Astrocyte (in vitro differentiated cells and primary cell): ENCODE measurements at regions not wholly inside any gene's neighbourhood (a gene's known extent, or its start where the extent isn't known, plus 50 kb on each side); places are given as distances from the start of the nearest gene placed in this dataset.

Experiments
- DNase-seq: peaks from one replicate; pipeline ENCODE4 v3.0.0-alpha.2; 2010; ENCODE audit warnings: low read depth
- FAIRE-seq: peaks from 2 replicates; lab custom pipeline; 2011; peaks lifted over from hg19 to GRCh38; lab: Jason Lieb, UNC
- H2AFZ ChIP-seq: 2 replicates; pipeline ENCODE4 v1.6.0; 2012; ENCODE audit warnings: low read depth, low read length, inconsistent platforms
- H3K27ac ChIP-seq: 2 replicates; pipeline ENCODE4 v1.5.1; 2011; ENCODE audit warnings: low read depth, low read length, inconsistent platforms
- H3K27me3 ChIP-seq: 2 replicates; pipeline ENCODE4 v1.6.0; 2011; ENCODE audit warnings: low read length, inconsistent platforms; ENCODE audit not compliant: insufficient read depth
- H3K36me3 ChIP-seq: 2 replicates; pipeline ENCODE4 v1.5.1; 2011; ENCODE audit warnings: low read length, inconsistent platforms; ENCODE audit not compliant: insufficient read depth
- H3K4me1 ChIP-seq: 2 replicates; pipeline ENCODE4 v1.5.1; 2011; ENCODE audit warnings: low read length, inconsistent platforms; ENCODE audit not compliant: insufficient read depth
- H3K4me2 ChIP-seq: 2 replicates; pipeline ENCODE4 v1.6.0; 2012; ENCODE audit warnings: low read length, inconsistent platforms
- H3K4me3 ChIP-seq: 2 replicates; pipeline ENCODE4 v1.5.1; 2011; ENCODE audit warnings: low read depth, mild to moderate bottlenecking, low read length, inconsistent platforms; ENCODE audit not compliant: insufficient read depth
- H3K79me2 ChIP-seq: 2 replicates; pipeline ENCODE4 v1.6.0; 2012; ENCODE audit warnings: mild to moderate bottlenecking, low read length, inconsistent platforms; ENCODE audit not compliant: insufficient read depth
- H3K9ac ChIP-seq: 2 replicates; pipeline ENCODE4 v1.6.0; 2012; ENCODE audit warnings: mild to moderate bottlenecking, low read length, inconsistent platforms
- H3K9me3 ChIP-seq: 2 replicates; pipeline ENCODE4 v1.5.1; 2012; ENCODE audit warnings: low read depth, mild to moderate bottlenecking, low read length, inconsistent platforms; ENCODE audit not compliant: insufficient read depth
- H4K20me1 ChIP-seq: 2 replicates; pipeline ENCODE4 v1.6.0; 2012; ENCODE audit warnings: low read length, inconsistent platforms; ENCODE audit not compliant: insufficient read depth
- H3K27ac Mint-ChIP-seq: one replicate; pipeline ENCODE4 v1.8.0; 2021; ENCODE audit warnings: mild to moderate bottlenecking, mixed read lengths; ENCODE audit not compliant: unreplicated experiment
- H3K27me3 Mint-ChIP-seq: one replicate; pipeline ENCODE4 v1.8.0; 2021; ENCODE audit warnings: low read depth, mixed read lengths; ENCODE audit not compliant: unreplicated experiment
- H3K36me3 Mint-ChIP-seq: one replicate; pipeline ENCODE4 v1.8.0; 2021; ENCODE audit warnings: low read depth, mixed read lengths; ENCODE audit not compliant: unreplicated experiment
- H3K4me1 Mint-ChIP-seq: one replicate; pipeline ENCODE4 v1.8.0; 2021; ENCODE audit warnings: low read depth, mixed read lengths; ENCODE audit not compliant: unreplicated experiment
- H3K4me3 Mint-ChIP-seq: one replicate; pipeline ENCODE4 v1.8.0; 2021; ENCODE audit warnings: mild to moderate bottlenecking, moderate library complexity, mixed read lengths; ENCODE audit not compliant: unreplicated experiment
- H3K9me3 Mint-ChIP-seq: one replicate; pipeline ENCODE4 v1.8.0; 2021; ENCODE audit warnings: mild to moderate bottlenecking, mixed read lengths; ENCODE audit not compliant: unreplicated experiment
- EZH2 ChIP-seq: IDR thresholded peaks from 2 replicates; pipeline ENCODE4 v1.6.1; 2012; ENCODE audit warnings: mild to moderate bottlenecking, low read length, inconsistent platforms; ENCODE audit not compliant: insufficient read depth
- TF ChIP-seq, protein P1 (sequence below): IDR thresholded peaks from 2 replicates; pipeline ENCODE4 v1.5.1; 2011; ENCODE audit warnings: low read depth, mild to moderate bottlenecking, inconsistent platforms, low read length, moderate library complexity; ENCODE audit not compliant: insufficient read depth

GRCh38 chr18:67081482-67082211 is 434.9 kb downstream of the DSEL start:
- H3K9ac ChIP-seq: no peak overlapping the region
- no peaks in the 10 kb centered on the region for H3K9me3 ChIP-seq
- DNase-seq (no peak), FAIRE-seq (no peak)
- Mint-ChIP-seq H3K4me3 (no peak overlapping the region), H3K4me1 (no peaks in the 10 kb centered on the region), H3K27ac (no peak overlapping the region), H3K36me3 (no peaks in the 10 kb centered on the region), H3K9me3 (no peaks in the 10 kb centered on the region), H3K27me3 (no peaks in the 10 kb centered on the region)
- TF ChIP-seq EZH2: no peak
- TF ChIP-seq, protein P1, sequence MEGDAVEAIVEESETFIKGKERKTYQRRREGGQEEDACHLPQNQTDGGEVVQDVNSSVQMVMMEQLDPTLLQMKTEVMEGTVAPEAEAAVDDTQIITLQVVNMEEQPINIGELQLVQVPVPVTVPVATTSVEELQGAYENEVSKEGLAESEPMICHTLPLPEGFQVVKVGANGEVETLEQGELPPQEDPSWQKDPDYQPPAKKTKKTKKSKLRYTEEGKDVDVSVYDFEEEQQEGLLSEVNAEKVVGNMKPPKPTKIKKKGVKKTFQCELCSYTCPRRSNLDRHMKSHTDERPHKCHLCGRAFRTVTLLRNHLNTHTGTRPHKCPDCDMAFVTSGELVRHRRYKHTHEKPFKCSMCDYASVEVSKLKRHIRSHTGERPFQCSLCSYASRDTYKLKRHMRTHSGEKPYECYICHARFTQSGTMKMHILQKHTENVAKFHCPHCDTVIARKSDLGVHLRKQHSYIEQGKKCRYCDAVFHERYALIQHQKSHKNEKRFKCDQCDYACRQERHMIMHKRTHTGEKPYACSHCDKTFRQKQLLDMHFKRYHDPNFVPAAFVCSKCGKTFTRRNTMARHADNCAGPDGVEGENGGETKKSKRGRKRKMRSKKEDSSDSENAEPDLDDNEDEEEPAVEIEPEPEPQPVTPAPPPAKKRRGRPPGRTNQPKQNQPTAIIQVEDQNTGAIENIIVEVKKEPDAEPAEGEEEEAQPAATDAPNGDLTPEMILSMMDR: no peak
- H3K4me3 ChIP-seq: no peak overlapping the region
- no peaks in the 10 kb centered on the region for H3K36me3 ChIP-seq
- no peaks in the 10 kb centered on the region for H3K4me1 ChIP-seq
- no peak overlapping the region for H2AFZ ChIP-seq
- no peaks in the 10 kb centered on the region for H3K27me3 ChIP-seq
- H3K27ac ChIP-seq: no peak overlapping the region
- H3K4me2 ChIP-seq: no peak overlapping the region
- no peaks in the 10 kb centered on the region for H3K79me2 ChIP-seq
- H4K20me1 ChIP-seq: no peaks in the 10 kb centered on the region

DNA sequence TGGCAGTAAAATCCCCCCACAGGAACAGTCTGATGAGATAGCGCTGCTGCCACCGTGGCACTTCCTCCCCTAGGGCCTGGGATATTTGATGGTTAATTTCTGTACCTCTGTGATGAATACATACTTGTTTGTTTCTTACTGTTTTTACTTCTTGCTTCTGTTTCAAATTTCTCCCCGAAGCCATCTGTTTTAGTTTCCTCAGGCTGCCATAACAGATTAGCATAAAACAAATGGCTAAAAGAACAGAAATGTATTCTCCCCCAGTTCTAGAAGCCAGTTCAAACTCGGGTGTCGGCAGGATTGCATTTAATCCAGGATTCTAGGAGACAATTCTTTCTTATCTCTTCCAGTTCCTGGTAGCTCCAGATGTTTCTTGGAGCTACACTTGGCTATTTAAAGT is 435.9 kb downstream of the DSEL start:
- Histone ChIP-seq H3K27me3 (no peaks in the 10 kb centered on the region), H3K9ac (no peak overlapping the region), H2AFZ (no peak overlapping the region), H4K20me1 (no peaks in the 10 kb centered on the region), H3K4me1 (no peaks in the 10 kb centered on the region), H3K4me3 (no peak overlapping the region), H3K9me3 (no peaks in the 10 kb centered on the region), H3K4me2 (no peak overlapping the region), H3K79me2 (no peaks in the 10 kb centered on the region), H3K36me3 (no peaks in the 10 kb centered on the region), H3K27ac (no peak overlapping the region)
- no peaks in the 10 kb centered on the region for H3K36me3 Mint-ChIP-seq
- no peak overlapping the region for H3K4me3 Mint-ChIP-seq
- no peaks in the 10 kb centered on the region for H3K9me3 Mint-ChIP-seq
- FAIRE-seq (no peak), DNase-seq (no peak)
- no peak overlapping the region for H3K27ac Mint-ChIP-seq
- H3K27me3 Mint-ChIP-seq: no peaks in the 10 kb centered on the region
- TF ChIP-seq, protein P1: no peak
- no peak for TF ChIP-seq EZH2
- no peaks in the 10 kb centered on the region for H3K4me1 Mint-ChIP-seq

GRCh38 chr18:67074309-67074708 is 442.2 kb downstream of the DSEL start:
- Histone ChIP-seq H4K20me1 (no peaks in the 10 kb centered on the region), H3K79me2 (no peaks in the 10 kb centered on the region), H3K27me3 (no peaks in the 10 kb centered on the region), H3K4me3 (no peak overlapping the region), H2AFZ (no peak overlapping the region), H3K9ac (no peak overlapping the region), H3K36me3 (no peaks in the 10 kb centered on the region), H3K9me3 (no peaks in the 10 kb centered on the region), H3K27ac (no peak overlapping the region), H3K4me1 (no peaks in the 10 kb centered on the region), H3K4me2 (no peak overlapping the region)
- Mint-ChIP-seq H3K4me1 (no peaks in the 10 kb centered on the region), H3K36me3 (no peaks in the 10 kb centered on the region), H3K9me3 (no peaks in the 10 kb centered on the region), H3K27me3 (no peaks in the 10 kb centered on the region), H3K4me3 (no peak overlapping the region), H3K27ac (no peak overlapping the region)
- no peak for TF ChIP-seq EZH2
- TF ChIP-seq, protein P1: no peak
- DNase-seq: no peak
- FAIRE-seq: no peak
